CD4-positive, alpha-beta T cell treated with Interleukin-15 for 4 hours (primary cell): ENCODE measurements at regions not wholly inside any gene's neighbourhood (a gene's known extent, or its start where the extent isn't known, plus 50 kb on each side); places are given as distances from the start of the nearest gene placed in this dataset.
"Not testable (repeated sequence)": the region's sequence is repeated elsewhere in the genome, so short reads cannot be mapped to it uniquely, and the experiment has no call there.

ENCODE experiments used
- DNase-seq: peaks from one replicate; pipeline ENCODE4 v3.0.0-alpha.2; 2020; ENCODE audit warnings: low spot score

DNA sequence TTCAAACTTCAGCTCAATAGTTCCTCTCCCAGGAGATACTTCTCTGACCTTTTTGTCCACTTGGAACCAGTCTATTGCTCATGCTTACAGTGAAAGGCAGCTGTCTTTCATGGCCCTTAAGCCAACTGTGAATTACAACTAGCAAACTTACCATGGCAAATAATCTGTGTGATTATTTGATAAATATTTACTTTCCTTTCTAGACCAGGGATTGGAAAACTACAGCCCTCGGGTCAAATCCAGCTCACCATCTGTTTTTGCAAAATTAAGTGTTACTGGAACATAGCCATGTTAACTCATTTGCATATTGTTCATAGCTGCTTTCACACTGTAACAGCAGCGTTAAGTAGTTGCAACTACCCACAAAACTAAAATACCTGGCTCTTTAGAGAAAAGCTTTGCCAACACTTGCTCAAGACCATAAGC is 289.1 kb upstream of the MCTP2 start:
- no peak for DNase-seq

DNA sequence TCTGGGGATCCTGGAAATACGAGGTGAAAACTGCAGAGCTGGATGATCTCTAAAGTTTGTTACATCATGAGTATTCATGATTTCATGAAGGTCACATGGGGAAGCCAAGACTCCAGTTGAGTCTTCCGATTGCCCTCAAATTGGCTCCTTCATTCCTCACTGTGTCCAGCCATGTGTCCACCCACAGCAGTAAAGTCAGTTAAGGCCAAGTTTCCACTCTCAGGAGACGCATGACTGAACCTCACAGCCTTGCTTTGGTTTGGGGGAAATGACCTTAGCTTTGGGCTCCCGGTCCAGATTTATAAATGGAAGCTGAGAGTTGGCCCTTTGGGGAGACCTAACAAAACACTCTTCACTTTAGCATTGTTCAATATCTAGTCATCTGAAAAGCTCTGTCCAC is 289.7 kb upstream of the MCTP2 start:
- no peak for DNase-seq

DNA sequence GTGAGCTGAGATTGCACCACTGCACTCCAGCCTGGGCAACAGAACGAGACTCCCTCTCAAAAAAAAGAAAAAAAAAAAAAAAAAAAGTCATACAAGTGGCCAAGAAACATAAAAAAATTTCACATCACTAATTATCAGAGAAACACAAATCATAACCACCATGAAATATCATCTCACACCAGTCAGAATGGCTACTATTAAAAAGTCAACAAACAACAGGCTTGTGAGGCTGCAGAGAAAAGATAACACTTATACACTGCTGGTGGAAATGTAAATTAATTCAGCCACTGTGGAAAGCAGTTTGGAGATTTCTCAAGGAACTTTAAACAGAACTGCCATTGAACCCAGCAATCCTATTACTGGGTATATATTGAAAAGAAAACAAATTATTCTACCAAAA is 291.1 kb upstream of the MCTP2 start:
- no peak for DNase-seq

DNA sequence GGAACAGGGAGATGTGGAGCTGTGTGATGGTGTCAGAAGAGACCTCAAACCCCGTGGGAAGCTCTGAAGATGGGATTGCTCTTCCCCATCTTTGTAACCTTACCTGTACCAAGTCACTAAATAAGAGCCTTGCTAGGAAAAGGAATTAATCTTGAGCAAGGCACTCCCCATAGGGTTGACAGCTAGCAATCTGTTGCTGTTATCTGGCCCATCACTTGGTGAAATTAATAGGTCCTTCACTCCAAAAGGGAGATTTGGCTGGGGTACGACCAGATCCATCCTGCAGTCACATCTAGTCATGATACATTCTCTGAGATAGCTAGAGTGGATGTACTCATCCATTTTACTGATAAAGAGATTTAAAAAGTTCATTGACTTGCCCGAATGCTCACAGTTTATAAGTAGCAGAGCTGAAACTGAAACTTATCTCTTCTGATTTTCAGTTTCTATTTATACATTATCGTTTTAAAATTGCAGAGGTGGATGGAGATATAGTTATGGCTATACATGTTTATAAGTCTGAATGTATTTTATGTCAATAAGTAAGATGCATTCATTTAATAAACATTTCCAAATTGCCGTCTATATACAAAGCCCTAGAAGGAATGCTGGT is 299.1 kb upstream of the MCTP2 start:
- DNase-seq = no peak

DNA sequence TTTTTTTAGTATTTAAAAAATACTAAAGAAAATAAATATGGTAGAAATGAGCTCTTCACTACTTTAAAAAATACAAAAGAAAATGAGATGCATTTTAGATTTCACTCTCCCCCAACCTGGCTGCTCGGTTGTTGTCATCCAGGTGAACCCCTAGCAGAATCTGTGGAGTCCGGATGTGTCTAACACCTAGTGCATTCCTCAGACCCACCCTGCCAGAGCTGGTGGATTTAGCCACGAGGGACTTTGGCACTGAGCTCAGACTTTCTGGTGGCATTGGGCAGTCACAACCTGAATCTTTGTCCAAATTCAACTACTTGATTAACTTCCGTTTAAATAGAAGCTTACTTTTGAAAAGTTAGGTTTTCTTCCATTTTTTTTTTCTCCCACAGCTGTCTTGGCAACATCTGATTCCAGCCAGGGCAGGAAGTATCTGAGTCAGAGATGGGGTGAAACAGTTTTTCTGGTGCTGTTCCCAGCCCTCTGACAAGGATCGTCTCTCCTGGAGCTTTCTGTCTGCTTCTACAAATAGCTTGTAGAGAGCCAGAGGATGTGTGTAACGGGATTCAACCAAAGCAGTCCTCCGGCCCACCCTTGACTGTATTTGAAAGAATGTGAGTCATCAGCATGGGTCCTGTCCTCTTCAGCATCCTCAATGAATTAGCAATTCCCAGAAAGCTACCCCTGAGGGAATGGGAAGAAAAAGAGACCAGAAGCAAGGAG is 301.8 kb upstream of the MCTP2 start:
- no peak for DNase-seq

DNA sequence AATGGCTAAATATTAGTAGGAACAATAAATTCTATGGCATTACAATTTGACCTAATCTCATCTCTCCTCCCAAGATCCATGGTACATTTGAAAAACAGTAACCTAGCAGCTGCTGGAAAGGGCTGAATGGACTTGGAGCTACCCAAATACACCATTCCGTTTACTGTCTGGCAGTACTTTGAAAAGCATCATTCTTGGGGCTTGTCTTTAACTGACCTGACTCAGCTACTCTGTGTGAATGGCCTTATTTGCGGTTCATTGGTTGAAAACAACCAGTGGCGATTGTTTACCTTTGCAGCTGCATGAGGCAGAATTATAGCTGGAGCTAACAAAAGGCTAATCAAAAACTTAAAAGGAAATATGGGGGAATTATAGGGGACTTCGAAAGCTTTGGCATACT is 311.2 kb upstream of the MCTP2 start:
- DNase-seq = no peak

DNA sequence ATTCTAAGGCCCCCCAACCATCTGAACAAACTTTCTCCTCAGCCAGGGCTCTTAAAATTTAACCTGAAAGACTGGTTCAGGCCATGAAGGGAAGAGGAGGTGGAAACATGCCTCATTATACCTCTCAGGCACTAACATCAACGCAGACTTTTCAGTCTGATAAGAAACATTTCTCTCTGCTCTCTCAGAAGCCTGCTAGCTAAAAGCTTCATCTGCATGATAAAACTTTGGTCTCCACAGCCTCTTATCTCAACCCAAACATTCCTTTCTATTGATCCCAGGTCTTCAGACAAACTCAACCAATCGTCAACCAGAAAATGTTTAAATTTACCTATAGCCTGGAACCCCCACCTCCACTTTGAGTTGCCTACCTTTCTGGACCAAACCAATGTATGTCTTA is 312.6 kb upstream of the MCTP2 start:
- DNase-seq = not testable (repeated sequence)

DNA sequence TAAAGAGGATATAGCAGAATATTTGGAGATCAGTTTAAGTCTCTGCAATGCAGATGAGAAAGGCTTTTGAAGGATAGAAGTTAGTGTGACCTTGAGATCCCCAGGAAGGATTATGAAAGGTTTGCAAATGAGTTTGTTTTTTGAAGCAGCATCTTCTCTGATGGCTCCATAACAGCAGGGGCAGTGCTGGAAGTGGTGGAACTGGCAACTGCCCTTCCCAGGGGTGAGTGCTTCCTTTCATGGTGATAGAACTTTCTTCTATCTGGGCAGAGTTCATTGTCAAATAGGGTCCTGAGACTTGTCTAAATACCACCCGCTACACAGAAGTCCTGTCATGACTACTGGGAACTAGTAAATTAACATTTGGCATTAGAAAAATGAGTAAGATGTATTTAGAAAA is 314.2 kb upstream of the MCTP2 start:
- DNase-seq = no peak

DNA sequence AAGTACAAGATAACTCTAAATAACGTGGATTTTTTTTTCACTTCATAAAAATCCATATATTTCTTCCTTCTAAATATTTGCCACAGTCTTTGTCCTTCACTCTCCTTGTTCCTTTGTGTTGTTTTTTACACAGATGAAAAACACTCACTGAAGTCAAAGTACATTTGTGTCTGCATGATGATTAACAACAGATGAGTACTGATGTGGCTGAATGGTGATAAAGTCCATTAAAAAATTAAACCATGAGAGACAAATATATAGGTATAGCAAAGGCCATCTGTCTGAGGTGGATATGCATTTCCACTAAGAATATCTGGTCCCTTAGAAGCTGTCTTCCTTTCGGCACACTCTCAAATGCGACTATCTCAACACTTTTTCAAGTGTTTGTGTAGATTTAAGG is 317.5 kb upstream of the MCTP2 start:
- no peak for DNase-seq

DNA sequence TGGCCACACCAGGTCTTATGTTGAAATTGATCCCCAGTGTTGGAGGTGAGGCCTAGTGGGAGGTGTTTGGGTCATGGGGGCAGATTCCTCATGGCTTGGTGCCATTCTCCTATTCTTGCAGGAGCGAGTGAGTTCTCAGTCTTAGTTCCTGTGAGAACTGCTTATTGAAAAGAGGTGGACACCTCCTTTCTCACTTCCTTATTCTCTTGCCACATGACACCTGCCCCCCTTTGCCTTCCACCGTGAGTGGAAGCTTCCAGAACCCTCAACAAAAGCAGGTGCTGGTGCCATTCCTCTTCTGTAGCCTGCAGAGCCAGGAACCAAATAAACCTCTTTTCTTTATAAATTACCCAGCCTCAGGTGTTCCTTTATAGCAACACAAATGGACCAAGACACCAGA is 318.1 kb upstream of the MCTP2 start:
- DNase-seq = no peak

DNA sequence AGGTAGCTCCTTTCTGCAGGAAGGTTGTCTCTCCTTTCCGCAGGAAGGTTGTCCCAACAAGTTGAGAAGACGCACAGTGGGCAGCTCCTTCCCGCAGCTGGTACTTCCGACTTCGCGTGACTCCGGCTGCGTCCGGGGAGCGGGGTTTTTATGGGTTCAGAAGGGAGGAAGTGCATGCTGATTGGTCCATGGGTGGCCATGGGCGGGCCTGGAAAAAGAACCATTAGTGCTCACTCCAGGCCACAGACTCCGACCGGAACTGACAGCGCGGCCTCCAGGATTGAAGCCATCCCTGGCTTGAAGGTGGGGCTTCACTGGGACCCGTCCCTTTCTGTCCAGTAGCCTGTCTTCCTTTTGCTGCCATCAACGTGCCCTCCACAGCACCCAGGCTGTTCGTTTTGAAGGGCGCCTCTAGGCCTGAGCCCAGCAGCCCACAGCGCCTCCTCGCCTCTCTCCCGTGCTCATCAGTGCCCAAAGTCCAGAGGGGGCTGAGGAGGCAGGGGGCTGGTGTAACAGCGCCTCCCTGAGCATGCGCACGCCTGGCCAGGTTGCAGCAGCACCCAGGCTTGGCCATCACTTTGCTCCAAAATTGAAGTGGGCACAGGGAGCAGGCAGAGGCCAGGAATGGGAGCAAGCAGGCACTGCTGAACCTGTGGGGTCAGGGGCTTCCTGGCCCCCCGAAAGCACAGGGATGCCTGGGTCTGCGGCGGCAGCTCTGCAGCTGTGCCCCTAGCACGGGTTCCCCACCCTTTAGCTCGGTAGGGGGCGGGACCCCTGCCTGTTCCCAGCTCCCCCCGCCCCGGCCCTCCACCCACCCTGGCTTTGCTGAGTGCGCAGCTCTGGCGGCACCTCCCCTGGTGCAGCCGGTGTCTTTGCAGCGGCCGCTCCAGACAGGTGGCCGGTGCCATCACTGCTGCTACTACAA is 330.6 kb upstream of the MCTP2 start:
- no peak for DNase-seq

DNA sequence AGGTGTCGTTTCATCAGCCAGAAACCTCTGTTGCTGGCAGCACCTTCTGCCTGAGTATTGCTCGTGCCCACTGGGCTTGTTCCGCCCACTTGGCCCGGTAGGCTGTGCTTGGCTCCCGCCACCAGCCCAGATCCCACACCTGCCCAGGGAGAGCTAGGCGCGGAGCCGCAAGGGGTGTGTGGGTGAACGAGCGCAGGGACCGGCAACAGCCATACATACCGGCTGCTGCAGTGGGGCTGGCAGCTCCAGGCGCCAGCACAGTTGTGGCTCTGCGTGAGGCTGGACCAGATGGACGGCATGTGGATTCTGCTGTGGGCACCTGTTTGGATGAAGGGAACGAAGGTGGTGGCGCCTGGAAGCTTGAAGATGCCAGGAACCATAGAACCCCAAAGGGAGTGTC is 331.5 kb upstream of the MCTP2 start:
- DNase-seq = no peak

DNA sequence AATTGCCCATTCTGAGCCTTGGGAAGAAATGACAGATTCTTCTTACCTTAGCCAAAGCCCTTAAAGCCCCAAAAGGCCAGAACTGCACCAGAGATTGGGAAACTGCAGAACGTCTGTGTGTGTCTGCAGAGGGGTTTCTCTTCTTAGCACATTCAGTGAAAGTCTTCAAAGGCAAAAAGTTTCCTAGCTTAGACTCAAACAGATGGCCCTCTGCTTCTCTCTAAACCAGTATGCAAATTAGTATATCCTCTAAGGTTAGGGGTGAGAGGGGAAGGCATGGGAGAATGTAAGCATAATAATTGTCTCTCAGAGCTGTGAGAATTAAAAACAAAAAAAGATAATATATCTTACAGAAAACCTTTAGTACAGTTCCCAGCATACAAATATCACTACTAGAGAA is 334.0 kb upstream of the MCTP2 start:
- DNase-seq = no peak

DNA sequence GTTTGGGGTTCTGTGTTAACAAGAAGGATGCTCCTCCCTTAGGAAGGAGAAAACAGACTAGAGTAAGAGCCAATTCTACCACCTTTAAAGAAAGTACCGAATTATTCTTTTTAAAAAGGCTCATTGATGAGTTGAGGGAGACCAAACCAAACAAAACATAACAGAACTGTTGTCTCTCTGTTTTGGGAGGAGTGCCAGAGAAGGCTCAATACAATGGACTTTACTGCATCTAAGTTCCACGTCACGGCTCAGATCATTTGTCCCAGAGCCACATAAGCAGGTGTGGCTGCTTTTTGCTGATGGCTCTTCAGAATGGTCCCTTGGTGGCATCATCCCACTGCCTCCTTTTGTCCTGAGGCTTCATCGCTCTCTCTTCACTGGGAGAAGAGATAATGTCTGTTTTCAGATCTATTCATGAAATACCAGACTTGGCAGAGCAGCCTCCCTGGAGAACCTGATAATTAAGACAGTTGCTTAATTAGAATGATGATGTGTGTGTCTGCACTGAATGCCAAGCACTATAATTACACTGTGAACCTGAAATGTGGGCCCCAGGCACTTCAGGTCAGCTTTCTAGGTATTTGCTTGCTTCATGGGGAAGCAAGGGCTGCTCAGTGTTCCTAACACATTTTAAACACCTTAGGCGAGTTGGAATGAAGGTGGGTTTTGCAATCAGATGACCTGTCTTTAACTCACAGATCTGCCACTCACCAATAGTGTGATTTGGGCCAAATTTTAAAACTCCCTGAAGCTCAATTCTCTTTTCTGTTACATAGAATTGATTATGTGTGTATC is 335.2 kb upstream of the MCTP2 start:
- DNase-seq = no peak

DNA sequence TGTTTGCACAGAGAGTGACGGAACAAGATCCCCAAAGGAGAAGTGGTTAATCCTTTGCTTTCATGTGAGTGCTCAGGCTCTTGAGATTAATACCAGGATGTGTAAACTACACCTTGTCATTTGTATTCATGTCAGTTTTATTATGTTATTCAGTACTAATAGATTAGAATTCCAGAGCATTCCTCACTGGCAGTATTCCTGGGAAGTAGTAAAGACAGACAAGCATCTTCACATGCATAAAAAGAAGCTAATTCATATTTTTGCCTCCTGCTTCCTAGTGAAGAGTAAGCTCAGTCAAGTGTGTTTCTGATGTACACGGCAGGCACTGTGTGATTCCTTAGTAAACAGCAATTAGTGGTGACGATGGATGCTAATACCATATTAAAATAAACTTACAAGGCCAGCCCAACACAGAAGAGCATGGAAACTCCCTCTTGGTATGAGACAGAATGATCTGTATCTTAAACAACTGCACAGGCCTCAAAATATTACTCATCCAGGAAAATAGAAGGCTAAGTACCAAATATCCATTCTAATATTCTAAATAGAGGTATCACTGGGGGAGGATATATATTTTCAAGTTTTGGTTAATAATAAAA is 336.8 kb upstream of the MCTP2 start:
- no peak for DNase-seq

DNA sequence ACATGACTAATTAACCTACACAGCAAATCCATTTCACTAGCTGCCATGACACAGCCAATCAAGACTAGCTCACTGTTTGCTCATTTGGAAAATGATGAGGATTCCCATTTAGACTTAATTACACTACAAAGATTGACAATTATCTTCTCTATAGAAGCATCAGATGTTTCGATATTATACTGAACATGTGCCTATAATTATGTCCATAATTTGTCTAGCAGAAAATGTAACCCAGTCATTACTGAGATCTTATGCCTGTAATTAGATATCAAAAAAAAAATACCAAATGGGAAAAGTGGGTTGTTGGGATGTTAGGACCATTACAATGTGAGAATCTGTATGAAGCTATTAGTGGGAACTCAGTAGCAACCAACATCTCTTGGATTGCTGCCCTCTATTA is 344.2 kb upstream of the MCTP2 start:
- DNase-seq = no peak

DNA sequence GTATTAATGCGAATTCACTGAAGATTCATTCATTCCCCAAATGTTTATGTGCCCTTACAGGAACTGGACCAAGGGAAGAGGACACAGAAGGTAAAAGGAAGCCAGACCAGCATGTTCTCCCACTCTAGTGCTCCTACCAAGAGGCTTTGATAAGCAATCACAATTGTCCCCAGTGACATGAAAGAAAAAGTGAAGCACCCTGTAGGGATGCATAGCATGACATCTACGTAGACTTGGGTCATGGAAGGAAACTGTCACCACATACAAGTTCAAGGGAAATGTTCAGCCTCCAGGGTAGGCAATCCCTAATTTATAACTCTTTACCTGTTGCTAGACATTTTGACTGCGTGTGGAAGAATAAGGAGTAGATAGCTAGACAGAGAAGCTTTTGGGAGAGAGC is 348.6 kb upstream of the MCTP2 start:
- no peak for DNase-seq

DNA sequence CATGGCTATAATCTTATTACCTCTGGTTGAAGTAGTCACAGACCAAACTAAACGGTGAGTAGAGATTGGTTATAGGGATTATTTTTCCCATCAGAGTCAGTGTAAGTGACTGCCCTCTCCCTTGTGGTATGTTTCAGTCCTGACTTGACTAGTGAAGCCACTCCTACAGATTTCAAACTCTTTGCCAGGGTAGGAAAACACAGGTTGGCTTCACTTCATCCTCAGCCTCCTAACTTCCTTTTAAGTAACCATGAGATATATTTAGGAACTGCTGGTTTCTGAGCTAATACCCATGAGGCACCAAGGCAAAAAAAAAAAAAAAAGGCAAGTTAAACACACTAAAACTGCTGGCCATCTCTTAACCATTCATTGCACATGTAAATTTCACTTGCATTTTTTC is 349.2 kb upstream of the MCTP2 start:
- no peak for DNase-seq

DNA sequence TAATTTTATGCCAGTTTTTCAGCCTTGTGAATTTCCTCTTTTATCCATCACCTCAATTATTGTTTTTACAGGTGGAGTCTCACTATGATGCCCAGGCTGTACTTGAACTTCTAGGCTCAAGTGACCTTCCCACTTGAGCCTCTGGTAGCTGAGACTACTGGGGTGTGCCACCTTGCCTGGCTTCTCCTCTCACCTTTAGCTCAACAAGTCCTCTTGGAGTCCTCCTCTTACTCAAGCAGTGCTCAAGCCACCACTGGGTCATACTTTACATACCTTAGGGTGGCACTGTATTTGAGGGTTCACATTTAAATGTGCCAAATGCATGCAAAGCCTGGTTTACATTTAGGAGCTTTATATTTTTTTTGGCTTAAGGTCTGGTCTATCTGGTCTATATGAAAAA is 350.1 kb upstream of the MCTP2 start:
- DNase-seq = no peak

DNA sequence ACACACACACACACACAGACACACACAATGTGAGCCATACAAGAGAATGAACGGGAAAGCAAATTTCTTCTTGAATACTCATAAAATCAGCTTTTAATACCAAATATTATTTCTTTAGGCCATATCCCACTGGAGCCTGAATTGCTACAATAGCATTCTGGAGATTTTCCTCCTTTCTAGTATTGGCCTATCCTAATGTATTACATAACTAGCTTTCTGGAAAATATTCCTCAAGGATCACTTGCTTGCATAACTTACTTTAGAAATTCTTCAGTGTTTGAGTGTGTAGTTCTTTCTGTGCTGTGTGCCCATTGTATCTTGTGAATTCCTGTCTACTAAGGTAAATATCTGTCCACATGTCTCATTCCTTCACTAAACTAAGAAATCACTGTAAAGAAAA is 351.0 kb upstream of the MCTP2 start:
- no peak for DNase-seq

DNA sequence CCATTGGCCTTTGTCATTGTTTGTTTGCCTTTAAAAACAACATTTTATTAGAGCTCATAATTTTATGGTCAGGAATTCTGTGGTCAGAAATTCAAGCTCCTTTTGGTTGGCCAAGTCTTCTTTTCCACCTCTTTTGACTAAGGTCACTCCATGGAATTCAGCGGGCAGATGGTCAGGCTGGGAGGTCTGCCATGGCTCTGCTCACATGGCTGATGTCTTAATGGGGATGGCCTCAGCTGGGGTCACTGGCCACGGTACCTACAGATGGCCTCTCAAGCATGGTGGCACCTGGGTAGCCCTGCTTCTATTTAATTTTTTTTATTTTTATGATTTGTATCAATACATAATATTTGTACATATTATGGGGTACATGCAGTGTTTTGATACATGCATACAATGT is 360.8 kb upstream of the MCTP2 start:
- no peak for DNase-seq

DNA sequence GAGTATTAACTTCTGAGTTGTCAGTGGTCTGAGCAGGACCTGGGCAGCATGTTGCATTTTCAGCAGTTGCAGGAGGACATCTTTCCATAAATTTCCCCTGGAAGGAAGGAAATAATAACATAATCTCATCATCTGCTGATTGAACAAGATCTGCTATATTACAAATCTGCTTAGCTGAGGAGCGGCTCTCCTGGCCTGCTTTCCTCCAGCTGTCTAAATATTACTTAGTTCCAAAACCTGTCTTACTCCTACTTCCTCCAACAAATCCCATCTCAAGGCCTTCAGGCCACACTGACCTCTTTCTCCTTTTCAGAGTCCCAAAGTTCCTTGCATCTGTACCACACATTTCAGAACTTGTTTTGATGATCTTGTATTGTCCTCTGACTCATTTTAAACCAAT is 364.4 kb upstream of the MCTP2 start:
- no peak for DNase-seq
